ENCODE measurements at regions not wholly inside any gene's neighbourhood (a gene's known extent, or its start where the extent isn't known, plus 50 kb on each side); places are given as distances from the start of the nearest gene placed in this dataset.

- no peak for TF ChIP-seq CTCF (IDR thresholded peaks at IDR 0.05)
- no peak for TF ChIP-seq POLR2A (IDR thresholded peaks at IDR 0.05; ENCODE audit: low read depth)
Observed at GRCh38 chr4:20529691-20530090, 170.6 kb upstream of the PACRGL start.
